Activated T-helper 1 cell treated with anti-CD3 and anti-CD28 coated beads, Interleukin-2, amount 50 U/mL, for 16 hours (primary cell): ENCODE measurements at regions not wholly inside any gene's neighbourhood (a gene's known extent, or its start where the extent isn't known, plus 50 kb on each side); places are given as distances from the start of the nearest gene placed in this dataset.

Experiments
- DNase-seq, 2 donors: peaks; one replicate each; pipeline ENCODE4 v3.0.0-alpha.2; 2020; ENCODE audit warnings: low read depth in 1 of 2, low spot score in 1 of 2

- no peak for DNase-seq
Observed at GRCh38 chr6:10248378-10248843, 166.5 kb downstream of the TFAP2A start.

GRCh38 chr6:10237298-10238038 is 177.4 kb downstream of the TFAP2A start:
- no peak for DNase-seq

GRCh38 chr6:10235344-10235743 is 179.5 kb downstream of the TFAP2A start:
- DNase-seq, result no peak

GRCh38 chr6:10230531-10230930 is 184.3 kb downstream of the TFAP2A start:
- DNase-seq, result no peak

GRCh38 chr6:10223841-10224240 is 191.0 kb downstream of the TFAP2A start:
- no peak for DNase-seq

- no peak for DNase-seq
Observed at GRCh38 chr6:10221178-10221577, 193.7 kb downstream of the TFAP2A start.

GRCh38 chr6:10219510-10219909 is 195.4 kb downstream of the TFAP2A start:
- no peak for DNase-seq

GRCh38 chr6:10217111-10217510 is 197.8 kb downstream of the TFAP2A start:
- DNase-seq, result no peak

GRCh38 chr6:10215326-10216110 is 199.4 kb downstream of the TFAP2A start:
- DNase-seq, result no peak

- DNase-seq, result no peak
Observed at GRCh38 chr6:10210052-10210451, 204.8 kb downstream of the TFAP2A start.

GRCh38 chr6:10205892-10206291 is 209.0 kb downstream of the TFAP2A start:
- no peak for DNase-seq

GRCh38 chr6:10205120-10205519 is 209.8 kb downstream of the TFAP2A start:
- no peak for DNase-seq

- no peak for DNase-seq
Observed at GRCh38 chr6:10203651-10204050, 211.2 kb downstream of the TFAP2A start.

- DNase-seq, result no peak
Observed at GRCh38 chr6:10202581-10202980, 212.3 kb downstream of the TFAP2A start.

GRCh38 chr6:10201606-10202510 is 213.0 kb downstream of the TFAP2A start:
- DNase-seq, result no peak

- no peak for DNase-seq
Observed at GRCh38 chr6:10196090-10196489, 218.8 kb downstream of the TFAP2A start.

GRCh38 chr6:10194816-10195672 is 219.8 kb downstream of the TFAP2A start:
- DNase-seq, result no peak

GRCh38 chr6:10193321-10193720 is 221.6 kb downstream of the TFAP2A start:
- no peak for DNase-seq

- no peak for DNase-seq
Observed at GRCh38 chr6:10190042-10190441, 224.8 kb downstream of the TFAP2A start.
